CD4-positive, alpha-beta T cell treated with Interleukin-17A for 1 hour (primary cell): ENCODE measurements at regions not wholly inside any gene's neighbourhood (a gene's known extent, or its start where the extent isn't known, plus 50 kb on each side); places are given as distances from the start of the nearest gene placed in this dataset.

Source experiments
- DNase-seq: peaks from one replicate; pipeline ENCODE4 v3.0.0-alpha.2; 2020

- DNase-seq, result no peak
These were observed 95.2 kb upstream of the TMCC3 start for GRCh38 chr12:94745562-94745961.

DNA sequence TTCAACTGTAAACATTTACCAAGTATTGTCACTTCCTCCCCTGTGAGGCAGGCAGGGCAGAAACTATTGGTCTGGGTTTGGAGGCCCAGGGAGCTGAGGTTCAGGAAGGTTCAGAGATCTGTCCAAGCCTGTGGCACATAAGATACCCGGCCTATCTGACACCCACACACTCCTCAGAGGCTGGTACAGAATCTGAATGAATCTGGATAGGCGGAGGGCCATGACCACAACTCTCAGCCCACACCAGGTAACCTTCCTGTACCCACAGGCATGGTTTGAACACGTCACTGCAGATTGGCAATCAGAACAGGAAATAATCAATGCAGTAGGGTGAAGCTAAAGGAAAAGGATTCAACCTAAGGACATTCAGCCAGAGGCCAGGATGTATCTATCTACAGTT is 92.8 kb upstream of the TMCC3 start:
- no peak for DNase-seq

GRCh38 chr12:94740601-94741362 is 90.4 kb upstream of the TMCC3 start:
- DNase-seq, result no peak

DNA sequence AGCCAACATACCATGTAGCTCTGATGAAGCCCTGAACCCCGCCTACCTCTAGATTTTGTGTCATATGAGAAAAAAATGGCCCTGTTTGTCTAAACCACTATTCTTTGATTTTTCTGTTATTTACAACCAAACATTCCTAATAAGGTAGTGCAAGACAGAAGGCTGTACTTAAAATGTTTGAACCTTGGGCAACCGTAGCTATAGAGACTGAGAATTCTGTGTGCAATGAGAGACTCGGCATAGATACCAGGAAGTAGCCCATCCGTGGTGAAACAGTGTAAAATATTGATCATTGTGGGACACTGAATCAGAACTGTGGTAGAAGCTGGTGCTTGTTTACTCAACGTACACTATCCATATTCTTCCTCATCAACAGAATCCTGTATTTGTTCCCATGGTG is 86.5 kb upstream of the TMCC3 start:
- no peak for DNase-seq

- no peak for DNase-seq
These were observed 85.6 kb upstream of the TMCC3 start for GRCh38 chr12:94736004-94736403.

- DNase-seq, result no peak
These were observed 83.4 kb upstream of the TMCC3 start for GRCh38 chr12:94733727-94734126.

- no peak for DNase-seq
These were observed 82.1 kb upstream of the TMCC3 start for GRCh38 chr12:94732367-94732990.

GRCh38 chr12:94731733-94732360 is 81.5 kb upstream of the TMCC3 start:
- no peak for DNase-seq

GRCh38 chr12:94730847-94731246 is 80.5 kb upstream of the TMCC3 start:
- no peak for DNase-seq

- no peak for DNase-seq
These were observed 76.0 kb upstream of the TMCC3 start for GRCh38 chr12:94726236-94726835.

GRCh38 chr12:94725375-94726168 is 75.2 kb upstream of the TMCC3 start:
- DNase-seq, result peak; percentile 10

GRCh38 chr12:94722664-94723063 is 72.3 kb upstream of the TMCC3 start:
- no peak for DNase-seq

GRCh38 chr12:94721173-94721572 is 70.8 kb upstream of the TMCC3 start:
- no peak for DNase-seq

GRCh38 chr12:94718114-94718513 is 67.8 kb upstream of the TMCC3 start:
- DNase-seq, result no peak

DNA sequence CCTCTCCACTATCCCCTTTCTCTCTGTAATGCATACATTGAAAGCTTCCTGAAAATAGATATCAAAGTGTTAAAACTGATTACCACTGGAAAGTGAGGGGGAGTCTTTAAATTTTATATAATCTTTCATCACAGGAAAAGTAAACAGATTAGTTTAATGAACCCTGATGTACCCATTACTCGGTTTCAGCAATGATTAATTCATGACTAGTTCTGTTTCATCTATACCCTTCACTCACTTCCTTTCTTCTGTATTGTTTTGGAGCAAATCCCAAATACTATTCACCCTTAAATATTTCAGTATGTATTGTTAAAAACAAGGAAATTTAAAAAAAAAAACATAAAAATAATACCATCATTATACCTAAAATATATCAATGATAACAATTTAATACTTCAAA is 67.3 kb upstream of the TMCC3 start:
- DNase-seq, result no peak

DNA sequence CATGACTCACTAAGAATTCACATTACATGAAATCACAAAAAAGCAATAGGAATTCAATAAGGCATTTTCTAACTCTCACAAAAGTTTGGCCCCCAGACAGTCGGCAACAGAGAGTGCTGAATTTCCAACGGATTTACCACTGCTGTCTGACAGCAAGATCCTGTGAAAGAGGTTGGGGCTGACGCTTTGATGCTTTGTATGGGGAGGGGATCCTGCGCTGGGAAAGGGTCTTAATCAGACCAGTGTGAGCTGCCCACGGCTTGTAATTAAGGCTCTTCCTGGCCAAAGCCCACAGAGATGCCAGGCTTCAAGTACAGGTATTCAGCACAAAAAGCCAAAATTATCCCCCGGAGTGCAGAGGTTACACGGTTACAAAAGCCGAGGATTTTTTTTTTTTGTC is 66.8 kb upstream of the TMCC3 start:
- DNase-seq, result no peak

- DNase-seq, result no peak
These were observed 66.0 kb upstream of the TMCC3 start for GRCh38 chr12:94716339-94716738.

DNA sequence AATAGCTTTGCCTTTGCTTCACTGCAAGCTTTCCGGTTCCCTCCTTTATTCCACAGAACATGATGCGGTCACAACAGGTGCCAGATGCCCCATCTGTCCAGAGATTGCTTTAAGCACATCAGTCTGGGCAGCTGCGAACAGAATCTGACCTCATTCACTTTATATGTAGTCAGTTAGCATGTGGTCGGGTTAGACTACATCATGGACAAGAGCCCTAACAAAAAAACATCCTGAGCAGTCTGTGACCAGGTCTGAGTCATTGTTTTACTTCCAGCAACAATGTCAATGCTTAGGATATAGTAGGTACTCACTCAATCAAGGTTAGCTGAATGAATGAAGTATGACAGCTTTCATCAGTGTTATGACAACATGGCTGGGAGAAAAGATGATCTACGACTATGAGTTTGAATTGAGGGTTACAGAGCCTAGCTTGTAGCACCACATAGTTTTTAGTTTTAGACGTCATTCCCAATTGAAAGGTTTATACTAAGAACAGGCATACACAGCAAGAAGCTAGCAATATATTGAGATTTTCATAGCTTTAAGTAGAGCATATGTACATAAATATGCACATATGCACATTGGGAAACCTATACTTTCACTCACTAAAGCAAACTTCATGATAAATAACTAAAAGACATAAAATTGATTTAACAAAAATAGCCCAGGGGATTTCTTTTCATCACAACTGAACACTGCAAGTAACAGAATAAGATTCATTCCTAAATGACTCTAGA is 64.2 kb upstream of the TMCC3 start:
- no peak for DNase-seq

GRCh38 chr12:94712815-94713515 is 62.6 kb upstream of the TMCC3 start:
- DNase-seq, result no peak

GRCh38 chr12:94710933-94711332 is 60.6 kb upstream of the TMCC3 start:
- DNase-seq, result peak; percentile 36

DNA sequence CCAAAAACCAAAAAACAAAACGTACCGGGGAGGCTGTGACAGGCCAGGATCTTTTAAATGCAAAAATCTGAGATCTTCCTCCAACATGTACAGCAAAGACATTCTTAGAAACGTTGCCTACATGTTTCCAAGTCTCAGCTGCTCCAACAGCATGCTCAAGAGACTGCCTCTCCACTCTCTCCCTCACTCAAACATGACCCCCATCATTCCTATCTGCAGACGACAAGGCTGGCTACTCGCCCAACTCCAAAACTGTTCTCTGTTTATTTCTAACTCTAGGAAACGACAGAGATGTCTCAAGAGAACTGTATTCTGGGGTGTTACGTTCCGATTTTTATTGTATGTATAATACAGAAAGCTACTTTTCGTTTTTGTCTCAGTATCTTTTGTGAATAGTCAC is 57.5 kb upstream of the TMCC3 start:
- no peak for DNase-seq

- DNase-seq, result no peak
These were observed 56.7 kb upstream of the TMCC3 start for GRCh38 chr12:94707036-94707435.
